ACHN (cell line): ENCODE measurements at regions not wholly inside any gene's neighbourhood (a gene's known extent, or its start where the extent isn't known, plus 50 kb on each side); places are given as distances from the start of the nearest gene placed in this dataset.
"Not testable (repeated sequence)": the region's sequence is repeated elsewhere in the genome, so short reads cannot be mapped to it uniquely, and the experiment has no call there.

Experiments
- DNase-seq: peaks from one replicate; pipeline ENCODE4 v3.0.0-alpha.2; 2015
- in situ Hi-C: cut with HindIII; loops from 2 replicates; pipeline ENCODE4 v1.10.0; 2017; ENCODE audit warnings: low sequenced_read_pairs, low pct_ligation_motif_present, low pct_unique_long_range_greater_than_20kb

- DNase-seq: no peak
- in situ Hi-C loops: no loop called here
These were observed 198.2 kb downstream of the NDUFA10 start for GRCh38 chr2:239826786-239827522.

GRCh38 chr2:239826376-239826775 lies 198.8 kb downstream of the NDUFA10 start:
- no peak for DNase-seq
- in situ Hi-C loops: no loop called here

DNA sequence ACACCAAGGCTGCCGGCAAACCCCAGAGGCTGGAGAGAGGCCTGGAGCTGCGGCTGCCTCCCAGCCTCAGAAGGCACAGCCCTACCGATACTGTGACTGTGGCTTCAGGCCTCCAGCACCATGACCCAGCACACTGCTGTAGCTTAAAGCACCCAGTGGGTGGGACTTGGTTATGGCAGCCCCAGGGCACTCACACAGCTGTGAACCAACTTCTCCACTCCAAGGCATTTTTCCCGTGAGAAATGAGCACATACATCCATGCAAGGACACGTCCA lies 199.5 kb downstream of the NDUFA10 start:
- in situ Hi-C loops: no loop called here
- no peak for DNase-seq

DNA sequence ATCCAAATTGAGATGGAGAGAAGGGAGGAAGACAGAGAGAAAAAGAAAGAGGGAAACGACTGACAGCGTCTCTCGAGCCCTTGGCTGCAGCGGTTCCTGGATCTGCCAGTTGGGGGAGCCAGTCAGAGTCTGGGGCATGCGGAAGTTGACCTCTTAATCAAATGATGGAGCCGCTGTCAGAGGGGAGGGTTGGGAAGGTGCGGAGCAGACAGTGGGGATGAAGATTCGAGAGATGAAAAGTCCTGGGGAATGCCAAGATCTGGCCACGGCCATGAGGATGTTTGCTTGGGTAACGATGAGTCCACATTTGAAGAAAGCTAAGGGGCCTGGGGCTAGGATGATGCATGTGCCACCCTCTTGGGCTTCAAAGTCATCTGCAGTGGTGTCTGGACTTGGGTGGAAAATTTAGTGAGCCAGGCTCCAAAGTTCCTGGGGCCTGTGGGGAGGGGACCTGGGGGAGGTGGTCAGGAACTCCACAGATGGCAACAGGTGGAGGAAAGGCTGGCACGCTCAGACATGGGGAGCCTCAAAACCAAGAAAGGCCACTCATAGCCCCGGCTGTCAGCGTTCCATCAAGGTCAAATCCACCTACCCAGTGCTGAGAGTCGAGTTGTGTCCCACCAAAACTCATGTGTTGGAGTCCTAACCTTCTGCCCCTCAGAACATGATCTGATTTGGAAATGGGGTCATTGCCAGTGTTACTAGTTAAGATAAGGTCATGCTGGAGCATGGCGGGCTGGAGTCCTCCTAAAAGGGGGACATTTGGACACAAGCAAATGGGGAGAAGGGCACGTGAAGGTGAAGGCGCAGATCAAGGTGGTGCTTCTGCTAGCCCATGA lies 200.1 kb downstream of the NDUFA10 start:
- no peak for DNase-seq
- in situ Hi-C loops: no loop called here

GRCh38 chr2:239824046-239824694 lies 201.0 kb downstream of the NDUFA10 start:
- peak; percentile 28 for DNase-seq

GRCh38 chr2:239822146-239822831 lies 202.9 kb downstream of the NDUFA10 start:
- in situ Hi-C loops: no loop called here
- DNase-seq: no peak

More at GRCh38 chr2:239824046-239824694, 201.0 kb downstream of the NDUFA10 start:
- in situ Hi-C loops: no loop called here

DNA sequence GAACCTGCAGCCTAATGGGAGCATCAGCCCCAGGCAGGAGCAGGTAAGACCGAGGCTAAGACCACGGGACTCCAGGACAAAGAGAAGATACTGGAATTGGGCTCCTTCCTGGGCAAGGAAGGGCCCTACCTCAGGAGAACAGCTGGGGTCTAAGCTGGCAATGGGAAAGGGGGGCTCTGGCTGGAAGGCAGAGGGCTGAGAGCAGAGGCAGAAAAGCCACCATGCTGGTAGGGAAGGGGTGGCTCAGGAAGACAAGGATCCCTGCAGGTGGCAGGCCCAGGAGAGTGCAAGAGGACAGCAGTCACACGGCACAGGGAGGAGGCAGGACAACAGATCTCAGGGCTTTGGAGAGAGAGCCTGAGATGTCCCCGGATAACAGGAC lies 203.5 kb downstream of the NDUFA10 start:
- in situ Hi-C loops: no loop called here
- no peak for DNase-seq

DNA sequence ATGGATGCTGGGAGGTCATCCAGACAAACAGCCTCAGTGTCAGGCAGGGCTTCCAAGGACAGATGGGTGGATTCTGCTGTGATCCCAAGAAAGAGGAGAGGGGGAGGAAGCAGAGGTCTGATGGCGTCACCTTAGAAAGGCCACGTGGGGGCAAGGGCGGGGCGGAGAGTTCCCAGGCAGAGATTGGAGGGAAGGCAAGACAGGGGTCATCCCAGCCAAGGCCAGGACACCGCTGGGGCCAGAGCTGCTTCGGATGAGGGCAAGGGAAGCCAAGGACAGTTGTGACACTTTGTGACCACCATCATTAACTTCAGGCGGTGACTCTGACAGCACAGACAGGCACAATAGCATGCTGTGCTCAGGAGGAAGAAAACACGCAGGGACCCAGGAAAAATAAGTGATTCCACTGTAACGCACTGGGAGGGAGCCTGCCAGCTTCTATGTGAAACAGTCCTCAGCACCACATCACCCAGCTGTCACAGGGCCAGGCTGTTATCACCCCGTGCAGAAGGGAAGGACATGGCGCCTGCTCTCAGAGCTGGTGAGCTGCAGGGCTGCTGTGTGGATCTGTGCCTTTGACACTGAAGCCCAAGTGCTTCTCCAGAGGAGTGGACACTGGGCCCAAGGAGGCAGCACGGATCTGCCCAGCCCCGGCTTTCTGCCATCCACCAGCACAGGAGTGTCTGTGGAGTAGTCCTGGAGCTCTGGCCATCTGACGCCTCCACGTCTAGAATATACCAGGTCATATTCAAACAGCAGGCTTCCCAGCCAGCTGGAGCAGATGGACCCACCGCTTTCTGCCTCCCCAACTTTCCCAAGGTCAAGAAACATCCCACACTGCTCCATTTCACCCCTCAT lies 204.1 kb downstream of the NDUFA10 start:
- in situ Hi-C loops: no loop called here
- DNase-seq: no peak

DNA sequence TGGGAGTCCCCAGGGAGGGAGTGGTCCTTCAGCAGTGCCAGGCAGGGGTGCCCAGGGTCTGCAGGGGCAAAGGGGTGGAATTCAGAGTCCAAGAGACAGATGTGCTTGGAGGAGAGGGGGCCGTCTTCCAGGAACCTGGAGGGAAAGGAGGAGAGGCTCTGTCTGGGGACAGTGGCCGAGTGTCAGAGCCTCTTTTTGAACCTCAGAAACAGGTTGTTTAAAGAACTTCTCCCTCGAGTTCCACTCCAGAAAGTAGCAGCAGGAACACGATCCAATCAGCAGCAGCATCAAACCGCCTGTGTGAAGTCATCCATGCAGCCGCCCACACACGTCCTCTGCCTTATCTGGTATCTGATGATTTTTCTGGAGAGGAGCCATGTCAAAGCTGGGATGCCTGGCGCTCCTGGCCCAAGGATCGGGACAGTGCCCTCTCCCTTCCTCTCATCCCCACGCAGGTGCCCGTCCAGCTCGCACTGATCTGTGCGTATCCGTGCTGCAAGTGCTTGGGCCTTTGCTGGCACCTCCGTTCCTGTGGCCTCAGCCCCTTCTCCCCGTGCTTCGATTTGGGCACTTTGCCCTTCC lies 205.1 kb downstream of the NDUFA10 start:
- no peak for DNase-seq
- in situ Hi-C loops: no loop called here

DNA sequence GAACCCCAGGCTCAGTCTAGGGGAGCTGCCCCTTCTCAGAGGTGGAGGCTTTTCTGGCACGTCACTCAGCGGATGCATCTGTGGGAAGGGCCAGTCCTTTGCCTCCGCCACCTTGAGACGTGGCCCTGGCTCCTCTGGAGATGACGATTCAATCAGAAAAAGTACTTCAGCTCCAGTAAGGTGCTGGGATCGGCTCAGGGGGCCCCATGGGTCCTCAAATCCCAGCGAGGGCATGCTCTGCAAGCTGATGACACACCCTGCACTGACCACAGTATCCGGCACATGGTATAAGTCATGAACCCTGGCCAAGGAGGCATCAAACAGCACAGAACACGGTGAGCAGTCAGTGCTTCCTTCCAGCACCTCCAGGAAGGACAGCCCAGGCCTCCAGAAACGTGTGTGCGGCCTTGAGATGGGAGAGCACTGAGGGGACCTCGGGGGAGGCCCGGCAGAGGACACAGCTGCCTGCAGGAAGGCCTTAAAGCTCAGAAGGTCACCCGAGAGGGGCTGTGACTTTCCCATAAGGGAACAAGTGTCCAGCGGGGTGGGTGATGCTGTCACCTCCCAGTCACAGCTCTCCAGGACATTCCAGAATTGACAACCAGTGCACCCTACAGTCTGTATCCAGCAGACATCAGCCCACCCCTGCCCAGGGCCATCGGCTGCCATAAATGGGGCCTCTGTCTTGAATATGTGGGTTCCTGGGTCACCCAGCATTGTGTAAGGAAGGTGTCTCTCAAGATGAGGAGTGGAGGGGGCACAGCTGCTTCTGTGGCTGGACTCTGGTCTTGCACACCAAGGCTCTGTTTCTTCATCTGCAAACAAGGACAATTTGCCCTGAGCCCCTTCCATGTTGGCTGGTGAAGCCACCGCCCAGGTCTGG lies 205.8 kb downstream of the NDUFA10 start:
- no peak for DNase-seq
- in situ Hi-C loops: no loop called here

GRCh38 chr2:239818531-239819011 lies 206.6 kb downstream of the NDUFA10 start:
- DNase-seq: no peak
- in situ Hi-C loops: no loop called here

- in situ Hi-C loops: no loop called here
- no peak for DNase-seq
These were observed 207.1 kb downstream of the NDUFA10 start for GRCh38 chr2:239818086-239818485.

DNA sequence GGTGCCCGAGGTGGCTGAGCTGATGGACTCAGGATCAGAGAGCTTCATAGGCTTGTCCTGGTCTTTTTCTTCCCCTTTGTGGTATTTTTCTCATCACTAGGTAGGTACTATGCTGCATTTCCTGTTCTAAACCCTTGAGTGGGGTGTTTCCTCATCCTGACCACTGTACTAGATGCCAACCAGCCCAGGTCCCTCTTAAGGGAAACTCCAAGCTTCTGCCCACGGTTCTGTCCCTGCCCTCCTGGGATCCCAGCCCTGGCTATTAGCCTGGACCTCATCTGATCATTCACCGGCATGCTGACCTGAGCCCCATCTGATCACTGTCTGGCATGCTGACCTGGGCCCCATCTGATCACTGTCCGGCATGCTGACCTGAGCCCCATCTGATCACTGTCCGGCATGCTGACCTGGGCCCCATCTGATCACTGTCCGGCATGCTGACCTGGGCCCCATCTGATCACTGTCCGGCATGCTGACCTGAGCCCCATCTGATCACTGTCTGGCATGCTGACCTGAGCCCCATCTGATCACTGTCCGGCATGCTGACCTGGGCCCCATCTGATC lies 207.6 kb downstream of the NDUFA10 start:
- in situ Hi-C loops, DNase-seq: not testable (repeated sequence)

DNA sequence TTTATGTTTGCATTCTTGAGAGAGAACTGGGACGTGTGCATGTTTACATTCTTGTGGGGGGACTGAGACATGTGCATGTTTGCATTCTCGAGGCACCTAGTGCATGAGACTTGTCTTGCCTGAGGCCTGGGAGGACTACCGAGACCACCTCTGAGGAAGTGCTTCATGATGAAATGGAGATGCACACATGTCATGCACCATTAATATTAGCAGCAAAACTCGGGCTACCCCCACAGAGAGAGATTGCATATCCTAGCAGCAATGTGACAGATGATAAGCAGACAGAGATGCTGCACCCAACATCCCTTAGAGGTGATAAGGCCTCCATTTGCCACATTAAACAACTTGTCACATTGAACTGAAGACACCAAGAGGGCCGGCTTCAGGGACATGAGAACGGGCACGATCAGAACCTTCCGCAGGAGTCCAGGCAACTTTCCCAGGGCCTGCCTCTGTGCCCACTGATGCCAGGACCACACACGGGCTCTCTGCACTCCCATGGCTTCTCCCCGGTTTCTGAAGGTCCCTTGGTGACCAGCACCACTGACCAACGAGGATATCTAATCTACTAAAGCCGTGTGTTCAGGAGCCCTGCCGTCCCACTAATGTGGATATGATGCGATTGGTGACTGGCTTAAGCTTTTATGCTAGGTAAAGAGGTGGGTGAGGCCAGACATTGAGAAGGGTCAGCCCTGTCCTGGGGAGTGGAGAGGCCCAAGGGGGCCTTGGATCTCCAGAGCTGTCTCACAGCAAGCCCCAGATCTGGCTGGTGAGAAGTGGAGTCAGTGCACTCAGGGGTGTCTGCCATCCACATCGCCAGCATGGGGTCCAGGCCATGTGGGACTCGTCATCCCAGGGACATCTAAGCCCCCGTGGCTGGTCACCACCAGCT lies 208.3 kb downstream of the NDUFA10 start:
- DNase-seq: no peak
- in situ Hi-C loops: no loop called here

DNA sequence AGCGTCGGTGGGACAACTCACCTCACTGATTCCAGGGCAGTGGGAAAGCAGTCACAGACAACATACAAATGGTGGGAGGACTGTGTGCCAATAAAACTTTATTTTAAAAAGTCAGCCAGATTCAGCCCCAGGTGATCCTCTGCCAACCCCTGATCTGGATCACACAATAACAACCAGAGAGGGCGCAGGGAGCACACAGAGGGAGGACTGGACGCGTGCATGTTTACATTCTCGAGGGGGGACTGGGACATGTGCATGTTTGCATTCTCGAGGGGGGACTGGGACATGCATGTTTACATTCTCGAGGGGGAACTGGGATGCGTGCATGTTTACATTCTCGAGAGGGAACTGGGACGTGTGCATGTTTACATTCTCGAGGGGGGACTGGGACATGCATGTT lies 209.5 kb downstream of the NDUFA10 start:
- in situ Hi-C loops: no loop called here
- DNase-seq: no peak
